GM12878 (cell line): ENCODE measurements at regions not wholly inside any gene's neighbourhood (a gene's known extent, or its start where the extent isn't known, plus 50 kb on each side); places are given as distances from the start of the nearest gene placed in this dataset.

Source experiments
- ATAC-seq: fragments of 200-7000 bp; cut with Tn5 transposase; 3 replicates; pipeline ENCODE4 v1.9.1; 2020; ENCODE audit warnings: mild to moderate bottlenecking, moderate library complexity
- BruUV-seq: library from RNA; stranded (reverse); fragments of 400-500 nt; replicated peaks from 2 replicates; lab custom pipeline; 2021; lab: Mats Ljungman, UMichigan
- CTCF ChIA-PET: fragments of 300-600 bp; sonication (Branson Sonifier 250); formaldehyde crosslinking; extraction: SDS; loops from one replicate; lab custom pipeline; 2021; ENCODE audit warnings: inconsistent platforms; lab: Yijun Ruan, JAX
- POLR2A ChIA-PET: fragments of 350-600 bp; formaldehyde crosslinking; extraction: SDS; loops from one replicate; lab custom pipeline; 2021; ENCODE audit warnings: inconsistent platforms; lab: Charles Lee
- RAD21 ChIA-PET: fragments of 300-600 bp; sonication (Branson Sonifier 250); formaldehyde crosslinking; loops from one replicate; lab custom pipeline; 2023; ENCODE audit warnings: antibody characterized with exemption; ENCODE audit not compliant: unreplicated experiment; lab: Charles Lee
- SMC1A ChIA-PET: fragments of 300-600 bp; sonication (Branson Sonifier 250); formaldehyde crosslinking; loops from one replicate; lab custom pipeline; 2023; ENCODE audit not compliant: unreplicated experiment, uncharacterized antibody; lab: Charles Lee
- DNase-seq: peaks from one replicate; pipeline ENCODE4 v3.0.0-alpha.2; 2011; ENCODE audit warnings: low read depth, low spot score
- FAIRE-seq: peaks from 3 replicates; lab custom pipeline; 2011; peaks lifted over from hg19 to GRCh38; lab: Jason Lieb, UNC
- H2AFZ ChIP-seq: 2 replicates; pipeline ENCODE4 v1.6.0; 2011; ENCODE audit warnings: low read depth, low read length, control low read depth; ENCODE audit not compliant: control insufficient read depth
- H3K27ac ChIP-seq: 2 replicates; pipeline ENCODE4 v1.5.1; 2011; ENCODE audit warnings: control low read depth; ENCODE audit not compliant: control insufficient read depth, insufficient read depth
- H3K27me3 ChIP-seq, 2 experiments: replicated peaks in 1 of 2; 2 replicates each; pipeline versions ENCODE4 v1.6.0 to v1.6.1; 2011; ENCODE audit warnings: low read length in 1 of 2; ENCODE audit not compliant: control insufficient read depth in 2 of 2, insufficient read depth in 2 of 2
- H3K36me3 ChIP-seq, 2 experiments: 2 replicates each; pipeline ENCODE4 v1.5.1; 2011; ENCODE audit warnings: low read length in 1 of 2; ENCODE audit not compliant: control insufficient read depth in 2 of 2, insufficient read depth in 2 of 2
- H3K4me1 ChIP-seq: 2 replicates; pipeline ENCODE4 v1.6.1; 2011; ENCODE audit warnings: mild to moderate bottlenecking, low read length, moderate library complexity, mixed read lengths; ENCODE audit not compliant: control insufficient read depth, insufficient read depth
- H3K4me2 ChIP-seq: 2 replicates; pipeline ENCODE4 v1.6.0; 2011; ENCODE audit warnings: control low read depth; ENCODE audit not compliant: control insufficient read depth, insufficient read depth
- H3K4me3 ChIP-seq: fragments of 200-600 bp; sonication (generic); 2 replicates; pipeline ENCODE4 v1.5.1; 2016
- H3K79me2 ChIP-seq: 2 replicates; pipeline ENCODE4 v1.6.0; 2011; ENCODE audit warnings: low read length; ENCODE audit not compliant: control insufficient read depth, insufficient read depth
- H3K9ac ChIP-seq: 2 replicates; pipeline ENCODE4 v1.8.0; 2011; ENCODE audit warnings: low read length, control low read depth, mixed read lengths; ENCODE audit not compliant: control insufficient read depth, insufficient read depth
- H3K9me3 ChIP-seq: replicated peaks from 3 replicates; pipeline ENCODE4 v1.5.1; 2011; ENCODE audit warnings: mild to moderate bottlenecking, low read length; ENCODE audit not compliant: control insufficient read depth, insufficient read depth
- H4K20me1 ChIP-seq: 2 replicates; pipeline ENCODE4 v1.6.0; 2011; ENCODE audit not compliant: control insufficient read depth, insufficient read depth
- BMI1 ChIP-seq: fragments of 450-650 bp; IDR thresholded peaks from 2 replicates; pipeline ENCODE4 v1.6.1; 2016; ENCODE audit warnings: mild to moderate bottlenecking, moderate library complexity, borderline replicate concordance
- CBX5 ChIP-seq: sonication (generic); IDR thresholded peaks from 2 replicates; pipeline ENCODE4 v1.6.1; 2016; ENCODE audit warnings: low read depth, moderate library complexity, mild to moderate bottlenecking, inconsistent platforms
- CUX1 ChIP-seq: IDR thresholded peaks from 2 replicates; pipeline ENCODE4 v1.6.1; 2012; ENCODE audit warnings: improper control_type of control experiment, low read depth, low read length; ENCODE audit not compliant: insufficient replicate concordance
- IKZF1 ChIP-seq: fragments of 450-650 bp; conservative IDR thresholded peaks from 2 replicates; pipeline ENCODE4 v1.6.1; 2017; ENCODE audit warnings: antibody characterized with exemption, mild to moderate bottlenecking
- NBN ChIP-seq: fragments of 450-650 bp; IDR thresholded peaks from 2 replicates; pipeline ENCODE4 v1.6.1; 2016
- NFIC ChIP-seq: IDR thresholded peaks from 2 replicates; pipeline ENCODE4 v1.6.1; 2012; ENCODE audit warnings: low read depth, mild to moderate bottlenecking, inconsistent platforms, low read length, moderate library complexity
- PKNOX1 ChIP-seq: fragments of 450-650 bp; IDR thresholded peaks from 2 replicates; pipeline ENCODE4 v1.6.1; 2016; ENCODE audit warnings: mild to moderate bottlenecking
- RAD21 ChIP-seq: IDR thresholded peaks from 2 replicates; pipeline ENCODE4 v1.6.1; 2011; ENCODE audit warnings: mild to moderate bottlenecking, low read depth, low read length, moderate library complexity; ENCODE audit not compliant: insufficient read depth
- STAT3 ChIP-seq: IDR thresholded peaks from 2 replicates; pipeline ENCODE4 v1.6.1; 2011; ENCODE audit warnings: low read depth, low read length, improper control_type of control experiment
- TCF12 ChIP-seq: IDR thresholded peaks from 2 replicates; pipeline ENCODE4 v1.6.1; 2011; ENCODE audit warnings: low read depth, mild to moderate bottlenecking, low read length
- ZBTB11 ChIP-seq: fragments of 450-650 bp; formaldehyde crosslinking; IDR thresholded peaks from 2 replicates; pipeline ENCODE4 v1.5.0; 2022; ENCODE audit warnings: mild to moderate bottlenecking, missing genetic modification characterization
- WGBS: methylation state at CpG from one replicate; pipeline ENCODE4 v1.1.6; 2016; ENCODE audit warnings: low lambda C conversion rate; ENCODE audit not compliant: insufficient replicate concordance, insufficient coverage; ENCODE audit errors: missing lambda C conversion rate; 5-methylcytosine and 5-hydroxymethylcytosine counted together
- in situ Hi-C: fragments of 300-500 bp; cut with MboI; formaldehyde crosslinking; loops from 9 replicates; pipeline ENCODE4 v1.14.3; 2018; ENCODE audit warnings: mixed read lengths
- intact Hi-C: fragments of 100-400 bp; cut with micrococcal nuclease; formaldehyde crosslinking; loops from one replicate; pipeline ENCODE4 v1.14.2; 2022; ENCODE audit not compliant: unreplicated experiment
- TF ChIP-seq, protein P1 (sequence below), 3 experiments: IDR thresholded peaks in 2 of 3; conservative IDR thresholded peaks in 1 of 3; 2 replicates each; pipeline ENCODE4 v1.5.1; 2011; ENCODE audit warnings: low read depth in 3 of 3, low read length in 3 of 3, mild to moderate bottlenecking in 3 of 3, control low read depth in 2 of 3, moderate library complexity in 2 of 3, inconsistent platforms in 1 of 3, mixed read lengths in 1 of 3; ENCODE audit not compliant: control insufficient read depth in 2 of 3, insufficient read depth in 1 of 3; ENCODE audit errors: extremely low read depth in 1 of 3

DNA sequence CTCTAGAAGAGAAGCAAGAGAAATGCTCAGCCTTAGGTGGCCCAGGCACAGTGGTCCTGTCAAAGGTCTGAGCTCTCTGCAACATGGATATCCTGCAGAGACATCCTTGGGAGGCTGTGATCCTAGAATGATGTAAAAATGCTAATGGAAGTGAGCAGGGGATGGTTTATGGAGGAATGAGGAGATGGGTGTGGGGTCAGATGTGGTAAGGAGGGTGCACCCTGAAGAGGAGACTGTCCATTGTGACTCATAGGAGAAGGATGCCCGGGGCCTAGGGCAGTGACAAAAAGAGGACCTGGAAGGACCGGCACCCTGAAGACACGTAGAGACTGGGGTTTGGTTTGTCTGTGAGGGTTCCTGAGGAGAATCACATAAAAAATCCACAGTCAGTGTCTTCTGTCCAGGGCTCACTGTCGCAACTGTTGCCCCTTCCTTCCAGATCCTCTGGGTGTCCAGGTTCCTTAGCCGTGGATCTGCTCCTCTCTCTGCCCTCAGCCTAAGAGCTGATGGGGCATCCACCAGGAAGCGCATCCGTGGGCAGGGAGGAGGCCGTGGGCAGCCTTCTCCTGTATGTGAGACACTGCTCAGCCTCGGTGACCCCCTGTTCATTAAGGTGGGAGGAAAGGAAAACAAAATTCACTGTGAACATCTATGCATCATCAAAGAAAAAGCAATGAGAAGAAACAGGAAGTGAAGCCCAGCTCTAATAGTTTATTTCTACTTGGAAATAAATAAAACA, 110.7 kb downstream of the VPREB1 start:
- Histone ChIP-seq H2AFZ (no peak overlapping the region), H3K27ac (no peak overlapping the region), H3K4me3 (no peak overlapping the region), H3K4me1 (no peaks in the 10 kb centered on the region), H3K36me3 (no peaks in the 10 kb centered on the region), H3K9ac (no peak overlapping the region), H3K79me2 (no peaks in the 10 kb centered on the region), H4K20me1 (no peaks in the 10 kb centered on the region), H3K4me2 (no peak overlapping the region), H3K9me3 (no peaks in the 10 kb centered on the region), H3K27me3 (no peaks in the 10 kb centered on the region)
- intact Hi-C loops = no loop called here
- ChIA-PET CTCF (interaction anchor here (3.6 kb wide), 1 partner anchor 12 kb away, joined by 13 read pairs; no protein-coding TSS in a partner anchor), SMC1A (no interaction called here), RAD21 (no interaction called here), POLR2A (no interaction called here)
- BruUV-seq = no TSS peak
- FAIRE-seq = no peak
- 44% methylated on average over 9 of the region's 9 CpGs for WGBS
- DNase-seq = no peak
- no peak for ATAC-seq
- in situ Hi-C loops = loop anchor here (10.0 kb wide), 2 partner anchors 560 to 780 kb away; no protein-coding TSS in a partner anchor
- TF ChIP-seq BMI1 (no peak), ZBTB11 (CRISPR knock-in tag) (no peak), STAT3 (no peak), CUX1 (no peak), NFIC (no peak), IKZF1 (no peak), TCF12 (no peak), RAD21 (no peak), PKNOX1 (no peak), NBN (no peak), CBX5 (no peak)
- TF ChIP-seq, protein P1, sequence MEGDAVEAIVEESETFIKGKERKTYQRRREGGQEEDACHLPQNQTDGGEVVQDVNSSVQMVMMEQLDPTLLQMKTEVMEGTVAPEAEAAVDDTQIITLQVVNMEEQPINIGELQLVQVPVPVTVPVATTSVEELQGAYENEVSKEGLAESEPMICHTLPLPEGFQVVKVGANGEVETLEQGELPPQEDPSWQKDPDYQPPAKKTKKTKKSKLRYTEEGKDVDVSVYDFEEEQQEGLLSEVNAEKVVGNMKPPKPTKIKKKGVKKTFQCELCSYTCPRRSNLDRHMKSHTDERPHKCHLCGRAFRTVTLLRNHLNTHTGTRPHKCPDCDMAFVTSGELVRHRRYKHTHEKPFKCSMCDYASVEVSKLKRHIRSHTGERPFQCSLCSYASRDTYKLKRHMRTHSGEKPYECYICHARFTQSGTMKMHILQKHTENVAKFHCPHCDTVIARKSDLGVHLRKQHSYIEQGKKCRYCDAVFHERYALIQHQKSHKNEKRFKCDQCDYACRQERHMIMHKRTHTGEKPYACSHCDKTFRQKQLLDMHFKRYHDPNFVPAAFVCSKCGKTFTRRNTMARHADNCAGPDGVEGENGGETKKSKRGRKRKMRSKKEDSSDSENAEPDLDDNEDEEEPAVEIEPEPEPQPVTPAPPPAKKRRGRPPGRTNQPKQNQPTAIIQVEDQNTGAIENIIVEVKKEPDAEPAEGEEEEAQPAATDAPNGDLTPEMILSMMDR (IDR thresholded peaks at IDR 0.05 in 2 of 3, conservative IDR thresholded peaks at IDR 0.05 in 1 of 3; ENCODE audit: control insufficient read depth in 2 of 3, extremely low read depth in 1 of 3, insufficient read depth in 1 of 3, low read depth in 3 of 3, low read length in 3 of 3) = no peak
